ENCODE measurements at regions not wholly inside any gene's neighbourhood (a gene's known extent, or its start where the extent isn't known, plus 50 kb on each side); places are given as distances from the start of the nearest gene placed in this dataset.

DNA sequence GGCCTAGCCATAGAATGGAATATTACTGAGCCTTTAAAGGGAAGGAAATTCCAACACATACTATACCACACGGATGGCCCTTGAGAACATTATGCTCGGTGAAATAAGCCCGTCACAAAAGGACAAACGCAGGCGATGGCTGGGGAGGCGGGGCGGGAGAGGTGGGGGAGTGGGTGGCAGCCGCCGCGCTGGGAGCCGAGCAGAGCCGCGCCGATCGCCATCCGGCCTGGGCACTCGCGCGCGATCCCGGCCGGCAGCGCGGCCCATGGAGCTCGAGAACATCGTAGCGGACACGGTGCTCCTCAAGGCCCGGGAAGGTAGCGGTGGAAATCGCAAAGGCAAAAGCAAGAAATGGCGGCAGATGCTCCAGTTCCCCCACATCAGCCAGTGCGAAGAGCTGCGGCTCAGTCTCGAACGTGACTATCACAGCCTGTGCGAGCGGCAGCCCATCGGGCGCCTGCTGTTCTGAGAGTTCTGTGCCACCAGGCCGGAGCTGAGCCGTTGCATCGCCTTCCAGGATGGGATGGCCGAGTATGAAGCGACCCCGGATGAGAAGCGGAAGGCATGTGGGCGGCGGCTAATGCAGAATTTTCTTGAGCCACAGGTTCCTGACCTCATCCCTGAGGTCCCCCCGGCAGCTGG, 140.1 kb downstream of the ZDHHC20 start:
- DNase-seq (ENCODE audit: low read depth in 2 of 2) = no peak

- no peak for DNase-seq (ENCODE audit: low read depth in 2 of 2)
Measured at GRCh38 chr13:21319869-21320641, 139.0 kb downstream of the ZDHHC20 start.

- DNase-seq (ENCODE audit: low read depth in 2 of 2) = no peak
Measured at GRCh38 chr13:21320642-21321034, 138.5 kb downstream of the ZDHHC20 start.

- DNase-seq (ENCODE audit: low read depth in 2 of 2) = no peak
Measured at GRCh38 chr13:21321269-21321668, 137.8 kb downstream of the ZDHHC20 start.

GRCh38 chr13:21322327-21322965, 136.7 kb downstream of the ZDHHC20 start:
- no peak for DNase-seq (ENCODE audit: low read depth in 2 of 2)

Data from activated CD4-positive, alpha-beta T cell treated with anti-CD3 and anti-CD28 coated beads for 24 hours (primary cell).